Adrenal gland (tissue), 5 donors: ENCODE measurements at regions not wholly inside any gene's neighbourhood (a gene's known extent, or its start where the extent isn't known, plus 50 kb on each side); places are given as distances from the start of the nearest gene placed in this dataset.

Source experiments
- POLR2A ChIP-seq, 2 donors: fragments of 450-650 bp; IDR thresholded peaks; one replicate each; pipeline ENCODE4 v1.6.1; 2017; ENCODE audit warnings: antibody characterized with exemption in 2 of 2, mild to moderate bottlenecking in 2 of 2, moderate library complexity in 1 of 2
- TF ChIP-seq, protein P1 (sequence below), 6 experiments: fragments of 450-650 bp in 4 of 6; fragments of 200-600 bp in 2 of 6; sonication (generic) in 1 of 6; IDR thresholded peaks; 1 replicate in 5 of 6; 2 replicates in 1 of 6; pipeline versions ENCODE4 v1.5.1 to v1.8.0; 2016 to 2021; ENCODE audit warnings: antibody characterized with exemption in 6 of 6, mild to moderate bottlenecking in 2 of 6, moderate library complexity in 1 of 6
- donor health status: DM: no; HTN: no; CAD: no.

DNA sequence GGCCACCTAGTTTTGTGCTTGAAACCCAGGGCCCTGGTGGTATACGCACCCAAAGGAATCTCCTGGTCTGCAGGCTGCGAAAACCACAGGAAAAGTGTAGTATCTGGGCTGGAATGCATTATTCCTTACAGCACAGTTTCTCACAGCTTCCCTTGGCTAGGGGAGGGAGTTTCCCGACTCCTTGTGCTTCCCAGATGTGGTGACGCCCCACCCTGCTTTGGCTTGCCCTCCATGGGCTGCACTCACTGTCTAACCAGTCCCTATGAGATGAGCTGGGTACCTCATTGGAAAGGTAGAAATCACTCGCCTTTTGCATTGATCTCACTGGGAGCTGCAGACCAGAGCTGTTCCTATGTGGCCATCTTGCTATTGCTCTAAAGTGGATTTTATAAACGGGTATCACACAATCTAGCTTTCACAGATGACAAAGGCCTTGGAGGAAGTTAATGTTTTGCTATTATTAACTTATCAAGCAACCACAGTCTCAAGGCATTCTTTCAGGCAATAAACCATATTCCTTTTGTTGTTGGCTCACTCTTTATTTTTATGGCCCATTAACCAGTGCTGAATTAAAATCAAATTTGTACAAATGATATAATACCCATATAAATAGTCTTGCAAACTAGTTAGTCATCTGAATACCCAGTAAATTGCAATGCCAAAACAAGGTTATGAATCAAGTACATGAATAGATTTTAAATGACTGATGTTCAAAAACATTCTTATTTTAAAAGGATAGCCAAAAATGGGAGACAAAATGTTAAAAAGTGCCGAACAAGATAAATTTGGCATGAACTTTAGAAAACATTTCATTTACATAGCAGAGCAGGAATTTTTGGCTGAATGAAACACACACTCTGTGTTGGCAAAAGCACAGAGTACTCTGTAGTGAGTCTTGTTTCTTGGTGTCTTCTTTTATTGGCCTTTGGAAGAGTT is 475.4 kb upstream of the ARGLU1 start:
- TF ChIP-seq POLR2A (IDR thresholded peaks at IDR 0.05): no peak
- TF ChIP-seq, protein P1, sequence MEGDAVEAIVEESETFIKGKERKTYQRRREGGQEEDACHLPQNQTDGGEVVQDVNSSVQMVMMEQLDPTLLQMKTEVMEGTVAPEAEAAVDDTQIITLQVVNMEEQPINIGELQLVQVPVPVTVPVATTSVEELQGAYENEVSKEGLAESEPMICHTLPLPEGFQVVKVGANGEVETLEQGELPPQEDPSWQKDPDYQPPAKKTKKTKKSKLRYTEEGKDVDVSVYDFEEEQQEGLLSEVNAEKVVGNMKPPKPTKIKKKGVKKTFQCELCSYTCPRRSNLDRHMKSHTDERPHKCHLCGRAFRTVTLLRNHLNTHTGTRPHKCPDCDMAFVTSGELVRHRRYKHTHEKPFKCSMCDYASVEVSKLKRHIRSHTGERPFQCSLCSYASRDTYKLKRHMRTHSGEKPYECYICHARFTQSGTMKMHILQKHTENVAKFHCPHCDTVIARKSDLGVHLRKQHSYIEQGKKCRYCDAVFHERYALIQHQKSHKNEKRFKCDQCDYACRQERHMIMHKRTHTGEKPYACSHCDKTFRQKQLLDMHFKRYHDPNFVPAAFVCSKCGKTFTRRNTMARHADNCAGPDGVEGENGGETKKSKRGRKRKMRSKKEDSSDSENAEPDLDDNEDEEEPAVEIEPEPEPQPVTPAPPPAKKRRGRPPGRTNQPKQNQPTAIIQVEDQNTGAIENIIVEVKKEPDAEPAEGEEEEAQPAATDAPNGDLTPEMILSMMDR (IDR thresholded peaks at IDR 0.05): no peak
